GM12878 (cell line): ENCODE measurements at regions not wholly inside any gene's neighbourhood (a gene's known extent, or its start where the extent isn't known, plus 50 kb on each side); places are given as distances from the start of the nearest gene placed in this dataset.

Experiments used
- ATAC-seq: fragments of 200-7000 bp; cut with Tn5 transposase; 3 replicates; pipeline ENCODE4 v1.9.1; 2020; ENCODE audit warnings: mild to moderate bottlenecking, moderate library complexity
- BruUV-seq: library from RNA; stranded (reverse); fragments of 400-500 nt; replicated peaks from 2 replicates; lab custom pipeline; 2021; lab: Mats Ljungman, UMichigan
- CTCF ChIA-PET: fragments of 300-600 bp; sonication (Branson Sonifier 250); formaldehyde crosslinking; extraction: SDS; loops from one replicate; lab custom pipeline; 2021; ENCODE audit warnings: inconsistent platforms; lab: Yijun Ruan, JAX
- POLR2A ChIA-PET: fragments of 350-600 bp; formaldehyde crosslinking; extraction: SDS; loops from one replicate; lab custom pipeline; 2021; ENCODE audit warnings: inconsistent platforms; lab: Charles Lee
- RAD21 ChIA-PET: fragments of 300-600 bp; sonication (Branson Sonifier 250); formaldehyde crosslinking; loops from one replicate; lab custom pipeline; 2023; ENCODE audit warnings: antibody characterized with exemption; ENCODE audit not compliant: unreplicated experiment; lab: Charles Lee
- SMC1A ChIA-PET: fragments of 300-600 bp; sonication (Branson Sonifier 250); formaldehyde crosslinking; loops from one replicate; lab custom pipeline; 2023; ENCODE audit not compliant: unreplicated experiment, uncharacterized antibody; lab: Charles Lee
- DNase-seq: peaks from one replicate; pipeline ENCODE4 v3.0.0-alpha.2; 2011; ENCODE audit warnings: low read depth, low spot score
- FAIRE-seq: peaks from 3 replicates; lab custom pipeline; 2011; peaks lifted over from hg19 to GRCh38; lab: Jason Lieb, UNC
- H2AFZ ChIP-seq: 2 replicates; pipeline ENCODE4 v1.6.0; 2011; ENCODE audit warnings: low read depth, low read length, control low read depth; ENCODE audit not compliant: control insufficient read depth
- H3K27ac ChIP-seq: 2 replicates; pipeline ENCODE4 v1.5.1; 2011; ENCODE audit warnings: control low read depth; ENCODE audit not compliant: control insufficient read depth, insufficient read depth
- H3K27me3 ChIP-seq, 2 experiments: replicated peaks in 1 of 2; 2 replicates each; pipeline versions ENCODE4 v1.6.0 to v1.6.1; 2011; ENCODE audit warnings: low read length in 1 of 2; ENCODE audit not compliant: control insufficient read depth in 2 of 2, insufficient read depth in 2 of 2
- H3K36me3 ChIP-seq, 2 experiments: 2 replicates each; pipeline ENCODE4 v1.5.1; 2011; ENCODE audit warnings: low read length in 1 of 2; ENCODE audit not compliant: control insufficient read depth in 2 of 2, insufficient read depth in 2 of 2
- H3K4me1 ChIP-seq: 2 replicates; pipeline ENCODE4 v1.6.1; 2011; ENCODE audit warnings: mild to moderate bottlenecking, low read length, moderate library complexity, mixed read lengths; ENCODE audit not compliant: control insufficient read depth, insufficient read depth
- H3K4me2 ChIP-seq: 2 replicates; pipeline ENCODE4 v1.6.0; 2011; ENCODE audit warnings: control low read depth; ENCODE audit not compliant: control insufficient read depth, insufficient read depth
- H3K4me3 ChIP-seq: fragments of 200-600 bp; sonication (generic); 2 replicates; pipeline ENCODE4 v1.5.1; 2016
- H3K79me2 ChIP-seq: 2 replicates; pipeline ENCODE4 v1.6.0; 2011; ENCODE audit warnings: low read length; ENCODE audit not compliant: control insufficient read depth, insufficient read depth
- H3K9ac ChIP-seq: 2 replicates; pipeline ENCODE4 v1.8.0; 2011; ENCODE audit warnings: low read length, control low read depth, mixed read lengths; ENCODE audit not compliant: control insufficient read depth, insufficient read depth
- H3K9me3 ChIP-seq: replicated peaks from 3 replicates; pipeline ENCODE4 v1.5.1; 2011; ENCODE audit warnings: mild to moderate bottlenecking, low read length; ENCODE audit not compliant: control insufficient read depth, insufficient read depth
- H4K20me1 ChIP-seq: 2 replicates; pipeline ENCODE4 v1.6.0; 2011; ENCODE audit not compliant: control insufficient read depth, insufficient read depth
- CHD2 ChIP-seq: IDR thresholded peaks from 2 replicates; pipeline ENCODE4 v1.6.1; 2011; ENCODE audit warnings: low read depth, low read length, improper control_type of control experiment, borderline replicate concordance
- IKZF2 ChIP-seq, 2 experiments: fragments of 450-650 bp; IDR thresholded peaks; 2 replicates each; pipeline ENCODE4 v1.6.1; 2017; ENCODE audit warnings: mild to moderate bottlenecking in 2 of 2, moderate library complexity in 2 of 2
- MLLT1 ChIP-seq: fragments of 450-650 bp; IDR thresholded peaks from 2 replicates; pipeline ENCODE4 v1.6.1; 2016; ENCODE audit warnings: mild to moderate bottlenecking
- NRF1 ChIP-seq: conservative IDR thresholded peaks from 2 replicates; pipeline ENCODE4 v1.6.1; 2011; ENCODE audit warnings: mild to moderate bottlenecking, low read depth, low read length, improper control_type of control experiment
- PAX5 ChIP-seq: IDR thresholded peaks from 2 replicates; pipeline ENCODE4 v1.6.1; 2011; ENCODE audit warnings: low read depth, low read length, borderline replicate concordance
- SMAD1 ChIP-seq: fragments of 450-650 bp; IDR thresholded peaks from 2 replicates; pipeline ENCODE4 v1.6.1; 2018; ENCODE audit warnings: mild to moderate bottlenecking, low read depth; ENCODE audit not compliant: partially characterized antibody
- SPI1 ChIP-seq: IDR thresholded peaks from 2 replicates; pipeline ENCODE4 v1.6.1; 2011; ENCODE audit warnings: low read depth, mild to moderate bottlenecking, low read length, moderate library complexity, borderline replicate concordance; ENCODE audit not compliant: insufficient read depth
- TAF1 ChIP-seq: IDR thresholded peaks from 2 replicates; pipeline ENCODE4 v1.6.1; 2011; ENCODE audit warnings: mild to moderate bottlenecking, low read depth, low read length, borderline replicate concordance
- ZNF384 ChIP-seq: IDR thresholded peaks from 2 replicates; pipeline ENCODE4 v1.6.1; 2012; ENCODE audit warnings: low read depth, mild to moderate bottlenecking, low read length, improper control_type of control experiment, borderline replicate concordance
- WGBS: methylation state at CpG from one replicate; pipeline ENCODE4 v1.1.6; 2016; ENCODE audit warnings: low lambda C conversion rate; ENCODE audit not compliant: insufficient replicate concordance, insufficient coverage; ENCODE audit errors: missing lambda C conversion rate; 5-methylcytosine and 5-hydroxymethylcytosine counted together
- in situ Hi-C: fragments of 300-500 bp; cut with MboI; formaldehyde crosslinking; loops from 9 replicates; pipeline ENCODE4 v1.14.3; 2018; ENCODE audit warnings: mixed read lengths
- intact Hi-C: fragments of 100-400 bp; cut with micrococcal nuclease; formaldehyde crosslinking; loops from one replicate; pipeline ENCODE4 v1.14.2; 2022; ENCODE audit not compliant: unreplicated experiment
- TF ChIP-seq, protein P1 (sequence below): fragments of 450-650 bp; IDR thresholded peaks from 2 replicates; pipeline ENCODE4 v1.6.1; 2014; ENCODE audit warnings: mild to moderate bottlenecking

DNA sequence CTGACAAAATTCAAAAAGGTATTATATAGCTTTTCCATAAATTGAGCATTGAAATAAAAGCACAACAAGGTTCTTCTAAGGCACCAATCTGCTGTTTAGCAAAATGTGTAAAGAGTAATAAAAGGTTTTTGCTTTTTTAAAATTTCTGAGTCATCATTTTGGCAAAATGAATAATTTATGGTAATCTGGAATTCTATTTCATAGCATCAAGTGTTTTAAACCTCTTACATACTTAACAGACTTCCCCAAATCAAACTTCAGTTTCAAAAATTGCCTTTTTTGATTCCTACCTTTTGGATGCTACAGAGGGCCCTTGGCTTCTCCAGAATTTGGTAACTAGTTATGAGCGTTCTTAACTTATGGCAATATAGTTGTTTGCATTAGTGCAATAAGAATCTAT is 154.0 kb upstream of the ELAC2 start:
- SMC1A ChIA-PET: no interaction called here
- RAD21 ChIA-PET: no interaction called here
- H3K36me3 ChIP-seq: no peaks in the 10 kb centered on the region
- no peak overlapping the region for H3K4me3 ChIP-seq
- H3K79me2 ChIP-seq: no peaks in the 10 kb centered on the region
- no TSS peak for BruUV-seq
- H2AFZ ChIP-seq: no peak overlapping the region
- H3K9me3 ChIP-seq: no peaks in the 10 kb centered on the region
- WGBS: 5% methylated on average over 1 of the region's 1 CpG
- no peak overlapping the region for H3K27ac ChIP-seq
- H3K27me3 ChIP-seq: no peaks in the 10 kb centered on the region
- intact Hi-C loops (no loop called here), in situ Hi-C loops (no loop called here)
- no peak overlapping the region for H3K9ac ChIP-seq
- POLR2A ChIA-PET: no interaction called here
- TF ChIP-seq SMAD1 (no peak), PAX5 (no peak), IKZF2 (IDR thresholded peaks at IDR 0.05) (no peak), NRF1 (no peak), CHD2 (no peak)
- TF ChIP-seq, protein P1, sequence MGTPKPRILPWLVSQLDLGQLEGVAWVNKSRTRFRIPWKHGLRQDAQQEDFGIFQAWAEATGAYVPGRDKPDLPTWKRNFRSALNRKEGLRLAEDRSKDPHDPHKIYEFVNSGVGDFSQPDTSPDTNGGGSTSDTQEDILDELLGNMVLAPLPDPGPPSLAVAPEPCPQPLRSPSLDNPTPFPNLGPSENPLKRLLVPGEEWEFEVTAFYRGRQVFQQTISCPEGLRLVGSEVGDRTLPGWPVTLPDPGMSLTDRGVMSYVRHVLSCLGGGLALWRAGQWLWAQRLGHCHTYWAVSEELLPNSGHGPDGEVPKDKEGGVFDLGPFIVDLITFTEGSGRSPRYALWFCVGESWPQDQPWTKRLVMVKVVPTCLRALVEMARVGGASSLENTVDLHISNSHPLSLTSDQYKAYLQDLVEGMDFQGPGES: no peak
- no peaks in the 10 kb centered on the region for H3K4me1 ChIP-seq
- CTCF ChIA-PET: interaction anchor here (1.2 kb wide), 1 partner anchor 71 kb away, joined by 3 read pairs; no protein-coding TSS in a partner anchor
- H3K4me2 ChIP-seq: no peak overlapping the region
- ATAC-seq (no peak), DNase-seq (no peak), FAIRE-seq (no peak)
- H4K20me1 ChIP-seq: no peaks in the 10 kb centered on the region

DNA sequence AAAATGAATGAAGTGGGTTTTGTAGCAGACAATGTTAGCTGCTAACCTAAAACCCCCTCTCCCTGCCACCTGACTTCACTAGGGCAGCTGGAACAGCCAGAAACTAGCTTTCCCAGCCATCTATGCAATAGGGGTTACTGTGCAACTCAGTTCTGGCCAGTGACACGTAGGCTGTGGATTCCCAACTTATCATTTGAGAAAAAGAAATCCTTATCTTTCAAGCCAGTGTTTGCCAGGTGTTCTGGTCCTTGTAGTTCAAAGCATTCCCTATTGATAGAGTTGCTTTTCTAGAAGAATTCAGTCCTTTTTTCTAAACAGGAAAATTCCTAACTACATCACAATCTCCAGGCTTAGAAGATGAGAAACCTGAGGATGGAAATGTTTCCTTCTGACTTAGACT is 144.5 kb upstream of the ELAC2 start:
- Histone ChIP-seq H3K9me3 (no peaks in the 10 kb centered on the region), H3K4me2 (no peak overlapping the region), H3K9ac (no peak overlapping the region), H3K27ac (no peak overlapping the region), H3K36me3 (no peaks in the 10 kb centered on the region), H2AFZ (no peak overlapping the region), H4K20me1 (no peaks in the 10 kb centered on the region), H3K27me3 (no peaks in the 10 kb centered on the region), H3K4me3 (no peak overlapping the region), H3K4me1 (no peaks in the 10 kb centered on the region), H3K79me2 (no peaks in the 10 kb centered on the region)
- no TSS peak for BruUV-seq
- SMC1A ChIA-PET: no interaction called here
- FAIRE-seq: no peak
- 0% methylated on average over 1 of the region's 1 CpG for WGBS
- intact Hi-C loops: no loop called here
- TF ChIP-seq MLLT1 (no peak), SPI1 (no peak), ZNF384 (no peak), TAF1 (no peak)
- TF ChIP-seq, protein P1: no peak
- RAD21 ChIA-PET: no interaction called here
- in situ Hi-C loops: no loop called here
- CTCF ChIA-PET: no interaction called here
- POLR2A ChIA-PET: no interaction called here
- ATAC-seq: no peak
- no peak for DNase-seq
